ENCODE measurements at regions not wholly inside any gene's neighbourhood (a gene's known extent, or its start where the extent isn't known, plus 50 kb on each side); places are given as distances from the start of the nearest gene placed in this dataset.

DNA sequence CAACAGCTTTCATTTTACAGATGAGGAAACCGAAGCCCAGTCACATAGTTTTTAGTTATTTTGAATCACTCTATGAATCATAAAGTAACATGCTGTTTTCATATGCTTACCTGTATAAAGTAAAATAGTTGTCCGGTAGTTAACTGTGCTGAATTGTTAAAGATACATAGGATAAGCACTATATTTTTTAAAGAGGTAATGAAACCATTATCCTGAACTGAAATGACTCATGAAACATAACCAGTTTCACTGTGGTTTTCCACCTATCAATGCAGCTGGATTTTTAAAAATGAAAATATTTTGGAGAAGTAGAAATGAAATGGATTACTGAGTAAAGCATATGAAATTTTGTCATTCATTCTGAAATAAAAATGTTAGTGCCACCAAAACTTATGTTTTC, 655.0 kb downstream of the OLFM4 start:
- no peaks in the 10 kb centered on the region for H3K4me1 ChIP-seq (ENCODE audit: insufficient read depth, low read length)
- H3K9me3 ChIP-seq (ENCODE audit: control insufficient read depth, low read depth, low read length), result no peaks in the 10 kb centered on the region
- no peak overlapping the region for H3K56ac ChIP-seq (ENCODE audit: insufficient read length, low read depth, low read length)
- Mint-ChIP-seq H3K27ac (no peak overlapping the region), H3K4me1 (no peaks in the 10 kb centered on the region), H3K4me3 (no peak overlapping the region), H3K9me3 (no peaks in the 10 kb centered on the region; a peak in 1 of 5 replicates), H3K27me3 (ENCODE audit: low read depth) (no peaks in the 10 kb centered on the region), H3K36me3 (ENCODE audit: insufficient read depth in 1 of 3, low read depth in 3 of 3) (no peaks in the 10 kb centered on the region)
- H2BK120ac ChIP-seq (ENCODE audit: low read depth, low read length, poor library complexity, severe bottlenecking), result no peak overlapping the region
- no peak overlapping the region for H3T11ph ChIP-seq (ENCODE audit: low read length)
- no peak overlapping the region for H2BK5ac ChIP-seq (ENCODE audit: insufficient read length, low read length)
- no peak overlapping the region for H3K4ac ChIP-seq (ENCODE audit: low read depth, low read length)
- H4K8ac ChIP-seq (replicated peaks; ENCODE audit: insufficient read length, low read depth, low read length), result no peak overlapping the region
- TF ChIP-seq, protein P1, sequence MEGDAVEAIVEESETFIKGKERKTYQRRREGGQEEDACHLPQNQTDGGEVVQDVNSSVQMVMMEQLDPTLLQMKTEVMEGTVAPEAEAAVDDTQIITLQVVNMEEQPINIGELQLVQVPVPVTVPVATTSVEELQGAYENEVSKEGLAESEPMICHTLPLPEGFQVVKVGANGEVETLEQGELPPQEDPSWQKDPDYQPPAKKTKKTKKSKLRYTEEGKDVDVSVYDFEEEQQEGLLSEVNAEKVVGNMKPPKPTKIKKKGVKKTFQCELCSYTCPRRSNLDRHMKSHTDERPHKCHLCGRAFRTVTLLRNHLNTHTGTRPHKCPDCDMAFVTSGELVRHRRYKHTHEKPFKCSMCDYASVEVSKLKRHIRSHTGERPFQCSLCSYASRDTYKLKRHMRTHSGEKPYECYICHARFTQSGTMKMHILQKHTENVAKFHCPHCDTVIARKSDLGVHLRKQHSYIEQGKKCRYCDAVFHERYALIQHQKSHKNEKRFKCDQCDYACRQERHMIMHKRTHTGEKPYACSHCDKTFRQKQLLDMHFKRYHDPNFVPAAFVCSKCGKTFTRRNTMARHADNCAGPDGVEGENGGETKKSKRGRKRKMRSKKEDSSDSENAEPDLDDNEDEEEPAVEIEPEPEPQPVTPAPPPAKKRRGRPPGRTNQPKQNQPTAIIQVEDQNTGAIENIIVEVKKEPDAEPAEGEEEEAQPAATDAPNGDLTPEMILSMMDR (conservative IDR thresholded peaks at IDR 0.05), result no peak
- DNase-seq, result no peak
- no peaks in the 10 kb centered on the region for H3K23me2 ChIP-seq (ENCODE audit: insufficient read length, low read depth, low read length, poor library complexity, severe bottlenecking)
- no peaks in the 10 kb centered on the region for H4K20me1 ChIP-seq (ENCODE audit: control insufficient read depth, insufficient read depth, insufficient read length)
- H3K27me3 ChIP-seq (ENCODE audit: insufficient read depth, low read length), result no peaks in the 10 kb centered on the region
- no peak overlapping the region for H2AFZ ChIP-seq (ENCODE audit: low read length)
- no peak overlapping the region for H3K4me2 ChIP-seq (ENCODE audit: insufficient read depth, insufficient read length, low read length)
- no peak overlapping the region for H3K23ac ChIP-seq (ENCODE audit: insufficient read length, low read depth, low read length)
- no peak overlapping the region for H2BK15ac ChIP-seq (ENCODE audit: low read depth, low read length)
- no CpG with 5 or more reads among the region's 2 CpGs for WGBS (ENCODE audit: extremely low coverage, insufficient read length, low lambda C conversion rate)
- H2AK5ac ChIP-seq (ENCODE audit: insufficient read length, low read length), result no peak overlapping the region
- H3K14ac ChIP-seq (ENCODE audit: insufficient read depth, low read length), result no peak overlapping the region
- H3K79me2 ChIP-seq (ENCODE audit: insufficient read depth, low read length), result no peaks in the 10 kb centered on the region
- H3K18ac ChIP-seq (ENCODE audit: insufficient read length, low read depth, low read length), result no peak overlapping the region
- H3K27ac ChIP-seq (ENCODE audit: insufficient read length, low read depth, low read length), result no peak overlapping the region
- no peak overlapping the region for H3K9ac ChIP-seq (ENCODE audit: extremely low read depth, insufficient read length, low read length)
- H2BK20ac ChIP-seq (ENCODE audit: low read depth, low read length, poor library complexity, severe bottlenecking), result no peak overlapping the region
- H2BK12ac ChIP-seq (ENCODE audit: insufficient read length, low read depth, low read length), result no peak overlapping the region
- no peak overlapping the region for H4K91ac ChIP-seq (ENCODE audit: insufficient read length, low read depth, low read length)
- H4K5ac ChIP-seq (ENCODE audit: insufficient read length, low read depth, low read length), result no peak overlapping the region
- no peaks in the 10 kb centered on the region for H3K79me1 ChIP-seq (ENCODE audit: insufficient read depth, low read depth, low read length, poor library complexity, severe bottlenecking)

Measured in H9 (cell line).